Loucy (cell line): ENCODE measurements at regions not wholly inside any gene's neighbourhood (a gene's known extent, or its start where the extent isn't known, plus 50 kb on each side); places are given as distances from the start of the nearest gene placed in this dataset.

Experiments
- H2AFZ ChIP-seq: fragments of 200-600 bp; sonication (generic); 2 replicates; pipeline ENCODE4 v1.6.0; 2016; ENCODE audit warnings: antibody characterized with exemption, mild to moderate bottlenecking, low read length, moderate library complexity
- H3F3A ChIP-seq: fragments of 200-600 bp; 2 replicates; pipeline ENCODE4 v1.6.0; 2016; ENCODE audit warnings: antibody characterized with exemption, low read depth, mild to moderate bottlenecking
- H3K27me3 ChIP-seq: fragments of 200-600 bp; sonication (generic); 2 replicates; pipeline ENCODE4 v1.6.1; 2014; ENCODE audit warnings: low read length, mild to moderate bottlenecking; ENCODE audit not compliant: insufficient read depth, poor library complexity, severe bottlenecking
- H3K36me3 ChIP-seq: fragments of 200-600 bp; sonication (generic); 2 replicates; pipeline ENCODE4 v1.6.1; 2016; ENCODE audit warnings: low read length; ENCODE audit not compliant: insufficient read depth
- H3K4me1 ChIP-seq: fragments of 200-600 bp; sonication (generic); 2 replicates; pipeline ENCODE4 v1.5.1; 2014; ENCODE audit warnings: low read length, mild to moderate bottlenecking; ENCODE audit not compliant: insufficient read depth, poor library complexity, severe bottlenecking
- H3K4me2 ChIP-seq: fragments of 200-600 bp; sonication (generic); 2 replicates; pipeline ENCODE4 v1.6.0; 2014; ENCODE audit warnings: antibody characterized with exemption, low read length, low read depth, mild to moderate bottlenecking; ENCODE audit not compliant: poor library complexity, severe bottlenecking
- H3K4me3 ChIP-seq: fragments of 200-600 bp; sonication (generic); 2 replicates; pipeline ENCODE4 v1.5.1; 2014; ENCODE audit warnings: low read length, mild to moderate bottlenecking, mixed read lengths; ENCODE audit not compliant: poor library complexity, severe bottlenecking
- H3K79me2 ChIP-seq: fragments of 200-600 bp; sonication (generic); 2 replicates; pipeline ENCODE4 v1.6.1; 2014; ENCODE audit warnings: low read length; ENCODE audit not compliant: insufficient read depth
- H3K9ac ChIP-seq: fragments of 200-600 bp; sonication (generic); 2 replicates; pipeline ENCODE4 v1.6.0; 2014; ENCODE audit warnings: mild to moderate bottlenecking, low read depth, low read length, moderate library complexity; ENCODE audit not compliant: poor library complexity, severe bottlenecking
- H3K9me2 ChIP-seq: fragments of 200-600 bp; sonication (generic); replicated peaks from 2 replicates; pipeline ENCODE4 v1.6.1; 2016; ENCODE audit warnings: low read depth, low read length, mixed read lengths
- H3K9me3 ChIP-seq: fragments of 200-600 bp; sonication (generic); 2 replicates; pipeline ENCODE4 v1.6.1; 2014; ENCODE audit warnings: mild to moderate bottlenecking, antibody characterized with exemption, low read length, low read depth; ENCODE audit not compliant: insufficient read depth
- H4K20me1 ChIP-seq: fragments of 200-600 bp; sonication (generic); 2 replicates; pipeline ENCODE4 v1.6.0; 2014; ENCODE audit warnings: antibody characterized with exemption, low read length, mild to moderate bottlenecking; ENCODE audit not compliant: insufficient read depth, poor library complexity, severe bottlenecking
- EZH2phosphoT487 ChIP-seq: fragments of 200-600 bp; IDR thresholded peaks from 2 replicates; pipeline ENCODE4 v1.6.1; 2018; ENCODE audit warnings: antibody characterized with exemption, mild to moderate bottlenecking, moderate library complexity, borderline replicate concordance
- TF ChIP-seq, protein P1 (sequence below): fragments of 200-600 bp; sonication (generic); conservative IDR thresholded peaks from 2 replicates; pipeline ENCODE4 v1.5.1; 2014; ENCODE audit warnings: mild to moderate bottlenecking, antibody characterized with exemption, low read length

DNA sequence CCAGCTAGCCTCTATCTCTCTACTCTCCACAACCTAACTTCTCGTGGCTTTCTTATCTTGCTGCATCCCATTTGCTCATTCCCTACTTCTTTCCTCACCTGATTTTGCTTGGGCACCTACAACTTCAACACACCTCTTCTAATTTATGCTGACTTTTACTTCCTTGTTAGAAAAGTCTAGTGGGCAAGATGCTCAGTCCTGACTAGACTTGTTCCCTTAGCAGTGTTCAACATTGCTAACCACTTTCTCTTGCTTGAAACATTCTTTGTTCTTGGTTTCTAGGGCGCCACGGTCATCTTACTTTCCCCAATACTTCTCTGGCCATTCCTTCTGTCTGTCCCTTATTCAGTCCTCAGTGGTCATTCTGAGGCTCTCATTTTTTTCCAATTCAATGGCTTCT lies 454.7 kb upstream of the CWC22 start:
- no peaks in the 10 kb centered on the region for H3K4me1 ChIP-seq
- no peaks in the 10 kb centered on the region for H3F3A ChIP-seq
- no peaks in the 10 kb centered on the region for H3K9me2 ChIP-seq
- no peak overlapping the region for H2AFZ ChIP-seq
- H4K20me1 ChIP-seq = no peaks in the 10 kb centered on the region
- no peaks in the 10 kb centered on the region for H3K9me3 ChIP-seq
- no peak overlapping the region for H3K4me3 ChIP-seq
- no peaks in the 10 kb centered on the region for H3K27me3 ChIP-seq
- TF ChIP-seq, protein P1, sequence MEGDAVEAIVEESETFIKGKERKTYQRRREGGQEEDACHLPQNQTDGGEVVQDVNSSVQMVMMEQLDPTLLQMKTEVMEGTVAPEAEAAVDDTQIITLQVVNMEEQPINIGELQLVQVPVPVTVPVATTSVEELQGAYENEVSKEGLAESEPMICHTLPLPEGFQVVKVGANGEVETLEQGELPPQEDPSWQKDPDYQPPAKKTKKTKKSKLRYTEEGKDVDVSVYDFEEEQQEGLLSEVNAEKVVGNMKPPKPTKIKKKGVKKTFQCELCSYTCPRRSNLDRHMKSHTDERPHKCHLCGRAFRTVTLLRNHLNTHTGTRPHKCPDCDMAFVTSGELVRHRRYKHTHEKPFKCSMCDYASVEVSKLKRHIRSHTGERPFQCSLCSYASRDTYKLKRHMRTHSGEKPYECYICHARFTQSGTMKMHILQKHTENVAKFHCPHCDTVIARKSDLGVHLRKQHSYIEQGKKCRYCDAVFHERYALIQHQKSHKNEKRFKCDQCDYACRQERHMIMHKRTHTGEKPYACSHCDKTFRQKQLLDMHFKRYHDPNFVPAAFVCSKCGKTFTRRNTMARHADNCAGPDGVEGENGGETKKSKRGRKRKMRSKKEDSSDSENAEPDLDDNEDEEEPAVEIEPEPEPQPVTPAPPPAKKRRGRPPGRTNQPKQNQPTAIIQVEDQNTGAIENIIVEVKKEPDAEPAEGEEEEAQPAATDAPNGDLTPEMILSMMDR = no peak
- no peak for TF ChIP-seq EZH2phosphoT487
- H3K79me2 ChIP-seq = no peaks in the 10 kb centered on the region
- H3K36me3 ChIP-seq = no peaks in the 10 kb centered on the region
- no peak overlapping the region for H3K4me2 ChIP-seq
- H3K9ac ChIP-seq = no peak overlapping the region

- Histone ChIP-seq H3K4me3 (no peak overlapping the region), H4K20me1 (no peaks in the 10 kb centered on the region), H3K9ac (no peak overlapping the region), H3K4me2 (no peak overlapping the region), H2AFZ (no peak overlapping the region), H3K9me3 (no peaks in the 10 kb centered on the region), H3F3A (no peaks in the 10 kb centered on the region), H3K4me1 (no peaks in the 10 kb centered on the region), H3K36me3 (no peaks in the 10 kb centered on the region), H3K79me2 (no peaks in the 10 kb centered on the region), H3K27me3 (no peaks in the 10 kb centered on the region), H3K9me2 (no peaks in the 10 kb centered on the region)
- TF ChIP-seq EZH2phosphoT487 = no peak
- TF ChIP-seq, protein P1 = no peak
These were observed 449.7 kb upstream of the CWC22 start for GRCh38 chr2:180456801-180457200.

DNA sequence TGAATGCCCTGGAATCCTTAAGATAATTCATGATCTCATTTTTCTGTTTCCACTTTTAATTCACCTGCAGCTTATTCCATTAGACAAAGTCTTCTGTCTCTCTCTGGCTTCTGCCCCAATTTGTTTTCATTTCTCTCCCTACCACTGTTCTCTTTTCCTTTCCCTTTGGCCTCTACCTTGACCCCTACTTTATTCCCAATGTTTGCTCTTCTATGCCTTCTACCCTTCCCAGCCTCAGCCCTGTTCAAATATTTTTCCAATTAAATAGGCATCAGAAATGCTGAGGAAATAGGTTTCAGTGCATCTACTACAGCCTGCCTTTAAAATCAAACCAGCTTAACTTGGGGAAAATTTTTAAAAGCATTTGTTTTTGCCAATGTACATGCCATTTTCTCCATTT lies 443.7 kb upstream of the CWC22 start:
- H2AFZ ChIP-seq = no peak overlapping the region
- no peaks in the 10 kb centered on the region for H3K27me3 ChIP-seq
- H3K9me2 ChIP-seq = no peaks in the 10 kb centered on the region
- no peaks in the 10 kb centered on the region for H3K4me1 ChIP-seq
- no peak overlapping the region for H3K4me2 ChIP-seq
- no peaks in the 10 kb centered on the region for H3K79me2 ChIP-seq
- no peak for TF ChIP-seq EZH2phosphoT487
- H3K9me3 ChIP-seq = no peaks in the 10 kb centered on the region
- H3K36me3 ChIP-seq = no peaks in the 10 kb centered on the region
- no peak overlapping the region for H3K9ac ChIP-seq
- H3K4me3 ChIP-seq = no peak overlapping the region
- no peaks in the 10 kb centered on the region for H4K20me1 ChIP-seq
- no peaks in the 10 kb centered on the region for H3F3A ChIP-seq

GRCh38 chr2:180449171-180449915 lies 442.2 kb upstream of the CWC22 start:
- H3K36me3 ChIP-seq = no peaks in the 10 kb centered on the region
- H3K4me1 ChIP-seq = no peaks in the 10 kb centered on the region
- H3K9me2 ChIP-seq = no peaks in the 10 kb centered on the region
- no peak overlapping the region for H3K4me3 ChIP-seq
- H3F3A ChIP-seq = no peaks in the 10 kb centered on the region
- no peaks in the 10 kb centered on the region for H3K9me3 ChIP-seq
- no peak overlapping the region for H2AFZ ChIP-seq
- no peaks in the 10 kb centered on the region for H3K27me3 ChIP-seq
- H4K20me1 ChIP-seq = no peaks in the 10 kb centered on the region
- H3K79me2 ChIP-seq = no peaks in the 10 kb centered on the region
- H3K4me2 ChIP-seq = no peak overlapping the region
- no peak for TF ChIP-seq EZH2phosphoT487
- TF ChIP-seq, protein P1 = no peak
- no peak overlapping the region for H3K9ac ChIP-seq
